NCI-H2196 treated with DMSO at 0.1 percent for 48 hours (cell line): ENCODE measurements at regions not wholly inside any gene's neighbourhood (a gene's known extent, or its start where the extent isn't known, plus 50 kb on each side); places are given as distances from the start of the nearest gene placed in this dataset.
"Not testable (repeated sequence)": the region's sequence is repeated elsewhere in the genome, so short reads cannot be mapped to it uniquely, and the experiment has no call there.

ENCODE experiments used
- DNase-seq: peaks from one replicate; lab custom pipeline; 2025; ENCODE audit not compliant: unreplicated experiment; lab: John Stamatoyannopoulos, UW

DNA sequence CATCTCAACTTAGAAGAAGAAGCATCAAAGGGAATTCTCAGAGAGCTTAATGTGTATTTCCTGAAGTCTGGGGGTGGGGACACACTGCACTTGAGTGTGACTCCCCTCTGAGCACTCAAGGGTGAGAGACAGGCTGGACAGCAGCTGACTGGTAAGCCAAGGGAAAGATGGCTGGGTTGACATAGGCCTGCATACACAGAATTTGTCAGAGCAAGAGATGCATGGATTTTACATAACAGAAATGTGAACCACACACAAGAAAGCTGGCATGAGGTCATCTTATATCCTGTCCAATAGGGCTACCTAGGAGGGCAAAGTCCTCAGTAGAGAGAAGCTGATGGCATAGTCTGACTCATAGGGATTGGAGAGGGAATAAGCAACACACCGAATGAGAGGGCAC, 114.3 kb upstream of the EPB41L4A start:
- DNase-seq, result no peak

DNA sequence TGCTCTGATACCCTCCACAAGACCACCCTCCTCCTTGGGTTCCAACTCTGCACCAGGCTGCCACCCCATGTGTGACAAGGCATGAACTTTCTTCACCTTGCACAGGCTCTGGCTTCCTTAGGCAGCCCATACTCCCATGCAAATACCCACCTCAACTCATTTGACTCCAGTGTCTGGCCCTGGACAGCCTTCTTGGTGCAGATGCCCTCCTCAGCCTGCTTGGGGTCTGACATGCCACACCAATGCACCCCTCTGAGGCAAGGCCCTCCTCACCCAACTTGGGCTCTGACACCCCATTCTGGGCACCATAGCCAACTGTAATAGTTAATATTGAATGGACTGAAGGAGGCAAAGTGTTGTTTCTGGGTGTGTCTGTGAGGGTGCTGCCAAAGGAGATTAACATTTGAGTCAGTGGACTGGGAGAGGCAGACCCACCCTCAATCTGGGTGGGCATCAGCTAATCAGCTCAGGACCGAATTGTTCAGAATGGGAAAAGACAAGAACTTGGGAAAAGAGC, 115.0 kb upstream of the EPB41L4A start:
- no peak for DNase-seq

- DNase-seq, result no peak
Observed at GRCh38 chr5:112534611-112535255, 115.7 kb upstream of the EPB41L4A start.

DNA sequence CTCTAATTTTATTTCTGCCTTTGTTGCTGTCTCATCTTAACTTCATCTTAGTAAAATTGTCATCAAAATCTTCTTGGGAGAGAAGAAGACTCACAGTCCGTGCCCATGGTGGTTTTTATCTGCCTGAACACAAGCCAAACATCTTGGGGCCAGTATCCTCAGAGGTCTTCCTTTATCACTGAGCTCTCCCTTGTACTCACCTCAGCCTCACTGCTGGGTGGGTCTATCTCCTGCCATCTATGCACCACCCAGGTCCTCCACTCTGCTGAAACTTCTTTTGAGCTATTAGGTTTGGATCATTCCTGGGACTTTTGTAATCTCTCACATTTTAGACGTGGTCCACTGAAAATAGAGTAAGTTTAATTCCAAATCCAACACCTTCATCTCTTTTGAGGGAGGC, 116.3 kb upstream of the EPB41L4A start:
- no peak for DNase-seq

- not testable (repeated sequence) for DNase-seq
Observed at GRCh38 chr5:112544558-112544957, 125.5 kb upstream of the EPB41L4A start.

DNA sequence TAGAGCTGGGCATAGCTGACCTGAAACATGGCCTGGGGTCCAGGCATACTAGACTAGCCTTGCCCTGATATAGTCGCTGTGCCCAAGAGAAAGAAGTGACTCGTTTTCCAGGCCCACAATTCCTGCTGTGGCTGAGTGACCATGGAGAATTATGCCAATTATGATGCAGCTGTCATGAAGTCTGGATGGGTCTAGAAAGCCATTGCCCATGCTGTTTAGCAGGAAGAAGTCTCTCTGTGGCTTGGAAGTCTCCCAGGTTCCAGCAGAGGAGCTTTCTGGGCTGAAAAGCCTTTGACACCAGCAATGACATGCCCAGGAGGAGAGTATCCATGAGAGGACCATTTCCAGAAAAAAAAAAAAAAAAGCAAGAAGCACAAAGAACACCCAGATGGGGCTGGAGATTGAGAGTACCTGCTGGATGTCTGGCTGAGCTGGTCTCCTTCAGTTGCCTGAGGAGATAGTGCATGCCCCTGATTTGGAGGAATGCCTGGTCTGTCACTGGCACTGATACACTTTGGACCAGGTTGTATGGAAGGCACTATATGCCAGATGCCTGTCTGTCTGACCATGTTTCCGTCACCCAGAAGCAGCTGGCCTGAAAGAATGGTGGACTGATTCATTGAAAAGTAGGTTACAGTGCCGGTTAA, 128.0 kb upstream of the EPB41L4A start:
- no peak for DNase-seq

DNA sequence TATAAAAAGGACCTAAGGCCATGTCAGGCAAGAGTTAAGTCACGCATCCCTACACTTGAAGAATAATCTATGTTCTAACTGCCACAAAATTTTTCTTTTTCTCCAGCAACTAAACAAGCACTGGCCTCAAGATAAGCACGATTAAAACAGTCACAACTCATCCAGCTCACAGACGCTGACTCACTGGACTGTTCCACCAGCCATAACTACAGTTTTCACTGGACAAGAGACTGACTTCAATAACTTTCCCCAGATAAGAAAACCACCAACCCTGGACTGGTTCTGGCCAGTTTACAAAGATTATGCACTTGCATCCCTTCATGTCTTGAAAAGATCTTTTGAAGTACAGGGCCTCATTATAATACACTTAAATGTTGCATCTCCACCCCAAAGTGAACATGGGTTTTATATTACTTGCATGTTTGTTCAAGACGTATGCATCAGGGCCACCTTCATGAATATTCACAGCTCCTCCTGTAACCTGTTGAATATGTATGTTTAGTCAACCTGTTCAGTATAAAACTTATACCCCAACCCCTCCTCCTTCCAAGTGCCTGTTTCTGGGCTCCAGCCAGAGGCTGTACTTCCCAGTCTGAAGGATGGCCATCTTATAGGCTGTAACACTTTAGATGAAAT, 129.3 kb upstream of the EPB41L4A start:
- no peak for DNase-seq

DNA sequence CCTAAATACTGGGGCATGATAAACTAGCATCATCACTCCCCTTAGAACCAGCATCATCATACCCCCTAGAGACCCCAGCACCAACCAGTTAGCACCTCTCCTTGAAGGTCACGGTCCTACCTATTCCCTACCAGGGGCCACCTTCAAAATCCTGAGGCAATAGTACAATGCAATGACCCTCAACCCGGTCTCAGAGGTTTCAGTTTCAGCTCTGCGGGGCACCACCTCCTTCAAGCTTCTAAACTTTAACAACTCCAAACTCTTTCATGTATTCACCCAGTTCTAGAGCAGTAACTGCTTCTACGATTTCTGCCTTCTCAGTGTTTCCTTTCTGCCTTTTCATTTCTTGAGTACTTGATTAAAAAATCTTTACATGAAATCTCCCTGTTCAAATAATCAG, 130.1 kb upstream of the EPB41L4A start:
- no peak for DNase-seq

GRCh38 chr5:112549605-112550166, 130.6 kb upstream of the EPB41L4A start:
- no peak for DNase-seq

DNA sequence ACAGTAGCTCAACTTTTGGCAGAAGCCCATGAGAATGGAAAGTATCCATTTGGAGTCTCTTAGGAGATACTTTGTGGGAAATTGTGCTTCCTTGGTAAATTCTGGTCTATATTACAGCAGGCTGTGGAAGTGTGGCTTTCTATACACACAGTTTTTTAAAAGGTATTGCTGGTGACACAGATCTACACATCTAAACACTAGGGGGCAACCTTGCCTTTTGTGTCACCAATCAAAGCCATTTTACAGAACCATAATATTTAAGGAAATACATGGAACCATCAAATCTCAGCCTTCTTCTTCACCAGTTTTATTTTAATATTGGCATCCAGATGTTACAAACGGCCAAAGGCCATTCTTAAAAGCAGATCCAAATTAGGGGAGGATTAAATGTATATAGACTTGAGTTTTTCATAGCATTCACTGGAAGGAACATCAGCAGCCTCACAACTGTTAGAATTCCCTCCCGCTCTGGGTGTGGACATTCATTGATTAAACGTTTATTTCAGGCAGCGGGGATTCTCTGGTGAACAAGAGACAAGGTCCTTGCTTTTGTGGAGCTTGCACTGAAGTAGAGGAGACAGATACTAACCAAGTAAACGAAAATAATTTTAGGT, 132.4 kb upstream of the EPB41L4A start:
- peak; percentile 20 for DNase-seq

GRCh38 chr5:112552216-112552615, 133.1 kb upstream of the EPB41L4A start:
- no peak for DNase-seq

DNA sequence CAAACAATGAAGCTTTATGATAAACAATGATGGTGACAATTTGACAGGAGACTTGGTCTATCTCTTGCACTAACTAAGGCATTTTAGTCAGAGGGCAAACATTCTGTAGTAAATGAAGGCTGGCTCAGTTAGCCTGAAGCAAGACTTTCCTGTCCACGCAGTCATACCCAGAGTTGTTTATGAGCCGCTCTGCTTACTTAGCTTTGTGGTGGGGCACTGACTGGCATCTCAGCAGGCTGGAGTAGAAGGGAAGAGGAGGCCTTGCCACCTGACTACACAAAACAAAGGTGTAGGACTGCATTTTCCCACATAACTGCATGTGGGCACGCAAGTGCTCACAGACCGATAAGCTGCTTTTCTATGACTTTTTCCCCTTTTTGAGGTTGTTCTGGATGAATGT, 133.7 kb upstream of the EPB41L4A start:
- DNase-seq, result no peak

GRCh38 chr5:112554101-112554977, 135.3 kb upstream of the EPB41L4A start:
- no peak for DNase-seq

GRCh38 chr5:112555197-112555596, 136.1 kb upstream of the EPB41L4A start:
- no peak for DNase-seq

DNA sequence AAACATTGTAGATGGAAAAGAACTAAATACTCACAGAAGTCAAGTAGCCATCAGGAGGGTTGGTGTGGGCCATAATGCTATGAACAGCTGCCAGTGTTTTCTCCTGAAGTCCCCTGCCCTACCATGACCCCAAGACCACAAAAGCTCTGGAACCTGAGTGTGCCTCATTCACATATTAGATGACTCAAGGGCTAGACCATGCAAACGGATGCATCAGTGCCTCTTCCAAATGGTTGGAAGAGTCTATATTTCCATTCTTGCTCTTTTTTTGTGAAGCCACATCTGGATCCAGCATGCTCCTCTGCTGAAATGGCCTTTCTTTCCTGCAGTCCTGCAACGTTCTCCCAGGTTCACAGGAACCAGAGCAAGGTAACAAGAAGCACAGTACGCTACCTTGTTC, 136.6 kb upstream of the EPB41L4A start:
- no peak for DNase-seq

DNA sequence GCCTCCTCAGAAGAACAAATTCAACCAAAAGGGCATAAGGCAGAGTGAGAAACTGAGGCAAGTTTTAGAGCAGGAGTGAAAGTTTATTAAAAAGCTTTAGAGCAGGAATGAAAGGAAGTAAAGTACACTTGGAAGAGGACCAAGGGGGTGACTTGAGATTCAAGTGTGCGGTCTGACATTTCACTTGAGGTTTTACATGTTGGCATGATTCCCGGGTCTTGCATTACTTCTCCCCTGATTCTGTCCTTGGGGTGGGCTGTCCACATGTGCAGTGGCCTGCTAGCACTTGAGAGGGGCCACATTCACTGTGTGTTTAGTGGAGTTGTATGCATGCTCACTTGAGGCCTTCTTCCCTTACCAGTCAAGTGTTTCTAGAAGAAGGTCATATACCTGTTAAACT, 140.4 kb upstream of the EPB41L4A start:
- not testable (repeated sequence) for DNase-seq

GRCh38 chr5:112560371-112560770, 141.3 kb upstream of the EPB41L4A start:
- no peak for DNase-seq

GRCh38 chr5:112563169-112563826, 144.2 kb upstream of the EPB41L4A start:
- DNase-seq, result no peak

DNA sequence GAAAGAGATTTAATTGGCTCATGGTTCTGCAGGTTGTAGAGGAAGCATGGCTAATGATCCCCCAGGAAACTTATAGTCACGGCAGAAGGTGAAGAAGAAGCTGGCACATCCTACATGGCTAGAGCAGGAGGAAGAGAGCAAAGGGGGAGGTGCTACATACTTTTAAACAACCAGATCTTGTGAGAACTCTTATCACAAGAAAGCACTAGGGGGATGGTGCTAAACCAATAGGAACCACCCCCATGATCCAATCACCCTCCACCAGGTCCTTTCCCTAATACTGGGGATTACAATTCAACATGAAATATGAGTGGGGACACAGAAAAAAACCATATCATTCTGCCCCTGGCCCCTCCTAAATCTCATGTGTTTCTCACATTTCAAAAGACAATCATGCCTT, 147.2 kb upstream of the EPB41L4A start:
- no peak for DNase-seq

DNA sequence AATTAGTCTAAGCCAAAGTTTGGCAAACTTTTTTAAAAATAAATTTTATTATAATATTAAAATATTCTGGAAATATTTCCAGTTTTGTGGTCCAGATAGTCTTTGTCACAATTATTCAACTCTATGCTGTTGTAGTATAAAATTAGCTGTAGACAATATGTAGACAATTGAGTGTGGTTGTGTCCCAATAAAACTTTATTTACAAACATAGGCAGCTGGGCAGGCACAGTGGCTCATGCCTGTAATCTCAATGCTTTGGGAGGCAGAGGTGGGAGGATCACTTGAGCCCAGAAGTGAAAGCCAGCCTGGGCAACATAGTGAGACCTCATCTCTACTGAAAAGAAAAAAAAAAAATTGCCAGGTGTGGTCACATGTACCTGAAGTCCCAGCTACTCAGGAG, 150.5 kb upstream of the EPB41L4A start:
- no peak for DNase-seq
